GM18520 (cell line): ENCODE measurements at regions not wholly inside any gene's neighbourhood (a gene's known extent, or its start where the extent isn't known, plus 50 kb on each side); places are given as distances from the start of the nearest gene placed in this dataset.
"Not testable (repeated sequence)": the region's sequence is repeated elsewhere in the genome, so short reads cannot be mapped to it uniquely, and the experiment has no call there.

Experiments used
- ATAC-seq: cut with Tn5 transposase; IDR thresholded peaks from one replicate; pipeline ENCODE4 v1.9.1; 2021; ENCODE audit not compliant: unreplicated experiment

GRCh38 chr12:93078577-93078976 is 149.5 kb upstream of the EEA1 start:
- ATAC-seq, result no peak

GRCh38 chr12:93079271-93079670 is 150.2 kb upstream of the EEA1 start:
- ATAC-seq, result no peak

- ATAC-seq, result no peak
Observed at GRCh38 chr12:93079976-93080375, 150.9 kb upstream of the EEA1 start.

DNA sequence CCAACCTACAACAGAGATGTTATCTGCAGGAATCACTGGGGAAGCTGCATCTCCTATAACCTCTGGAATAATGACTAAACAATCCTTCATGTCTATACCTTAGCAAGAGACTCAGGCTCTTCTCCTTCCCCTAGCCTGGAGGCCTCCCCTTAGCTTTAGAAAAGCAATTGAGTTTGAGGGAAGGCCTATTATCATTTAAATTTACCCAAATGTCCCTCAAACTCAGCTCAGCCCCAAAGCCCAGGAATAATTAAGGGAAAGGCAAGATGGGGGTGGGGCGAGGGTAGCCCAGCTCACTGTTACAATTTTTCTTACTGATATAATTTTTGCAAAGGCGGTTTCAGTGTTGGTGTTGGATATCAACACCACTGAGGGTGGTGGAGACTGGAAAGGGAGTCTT is 151.4 kb upstream of the EEA1 start:
- ATAC-seq, result no peak

DNA sequence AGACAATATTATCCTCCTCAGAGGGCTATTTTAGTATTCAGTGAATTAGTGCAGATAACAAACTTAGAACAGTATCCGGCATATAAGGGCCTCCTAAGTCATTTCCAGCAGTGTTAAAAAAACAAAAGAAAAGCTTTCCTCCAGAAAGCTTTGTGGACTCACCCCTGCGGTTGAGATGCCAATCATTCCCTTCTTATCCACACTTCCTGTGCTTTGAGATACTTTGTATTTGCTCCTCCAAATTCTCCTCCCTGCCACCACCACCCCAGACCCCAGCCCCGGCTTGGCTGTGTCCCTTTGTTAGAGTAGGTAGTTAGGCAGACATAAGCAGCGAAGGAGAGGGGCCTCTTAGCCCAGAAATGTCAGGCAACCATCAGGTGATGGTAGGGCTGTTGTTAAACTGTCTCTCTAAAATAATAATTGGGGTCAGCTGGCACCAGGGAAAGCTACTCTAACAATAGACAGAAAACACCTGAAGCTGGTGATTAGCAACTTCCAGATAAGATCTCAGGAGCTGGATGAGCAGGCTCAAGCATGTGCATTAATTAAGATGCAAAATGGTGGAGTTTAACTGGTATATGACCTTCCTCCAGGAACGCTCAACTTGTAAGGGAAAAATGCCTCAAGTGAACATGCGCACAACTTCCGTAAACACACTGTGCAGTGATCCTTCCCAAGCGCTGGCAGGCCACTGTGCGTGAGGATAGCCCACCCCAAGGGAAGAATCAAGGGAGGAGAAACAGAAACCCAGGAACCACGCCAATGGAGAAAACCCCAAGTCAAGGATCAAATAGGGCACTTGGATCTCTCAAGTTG is 152.1 kb upstream of the EEA1 start:
- no peak for ATAC-seq

DNA sequence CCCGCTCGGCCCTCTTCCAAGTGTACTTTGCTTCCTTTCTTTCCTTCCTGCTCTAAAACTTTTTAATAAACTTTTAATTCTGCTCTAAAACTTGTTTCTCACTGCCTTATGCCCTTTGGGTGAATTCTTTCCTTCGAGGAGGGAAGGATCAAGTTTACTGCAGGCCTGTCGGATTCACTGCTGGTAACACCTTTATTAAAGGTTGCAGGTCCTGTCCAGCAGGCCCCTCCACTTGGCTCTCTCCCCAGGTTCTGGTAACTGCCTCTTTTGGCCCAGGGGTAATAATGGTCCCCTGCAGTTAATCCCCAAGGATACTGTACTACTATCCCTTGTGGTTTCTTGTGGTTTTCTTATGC is 152.7 kb upstream of the EEA1 start:
- ATAC-seq, result no peak

DNA sequence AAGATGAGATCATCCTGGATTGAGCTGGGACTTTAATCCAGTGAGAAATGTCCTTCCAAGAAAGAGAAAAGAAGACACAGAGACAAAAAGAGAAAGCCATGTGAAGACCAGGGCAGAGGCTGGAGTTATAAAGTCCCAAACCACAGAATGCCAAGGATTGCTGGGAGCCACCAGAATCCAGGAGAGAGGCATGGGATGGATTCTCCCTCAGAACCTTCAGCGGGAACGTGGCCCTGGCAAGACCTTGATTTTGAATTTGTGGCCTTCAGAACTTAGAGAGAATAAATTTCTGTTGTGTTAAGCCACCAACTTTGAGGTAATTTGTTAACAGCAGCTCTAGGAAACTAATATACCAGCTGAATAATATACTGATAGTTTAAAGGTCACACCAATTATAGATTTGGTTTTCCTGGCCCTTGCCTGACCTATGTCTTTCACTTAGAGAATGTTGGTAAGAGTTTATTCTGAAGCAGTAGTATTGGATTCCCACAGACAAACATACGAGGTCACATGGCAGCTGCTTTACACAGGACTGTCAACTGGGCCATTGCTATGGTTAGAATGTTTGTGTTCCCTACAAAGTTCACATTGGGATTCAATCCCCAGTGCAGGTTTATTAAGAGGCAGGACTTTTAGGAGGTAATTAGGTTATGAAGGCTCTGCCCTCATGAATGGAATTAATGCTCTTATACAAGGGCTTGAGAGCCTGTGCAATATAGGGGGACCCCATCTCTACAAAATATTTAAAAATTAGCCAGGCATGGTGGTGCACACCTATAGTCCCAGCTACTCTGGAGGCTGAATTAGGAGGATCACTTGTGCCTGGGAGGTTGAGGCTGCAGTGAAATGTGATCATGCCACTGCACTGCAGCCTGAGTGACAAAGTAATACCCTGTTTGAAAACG is 156.5 kb upstream of the EEA1 start:
- ATAC-seq, result no peak

DNA sequence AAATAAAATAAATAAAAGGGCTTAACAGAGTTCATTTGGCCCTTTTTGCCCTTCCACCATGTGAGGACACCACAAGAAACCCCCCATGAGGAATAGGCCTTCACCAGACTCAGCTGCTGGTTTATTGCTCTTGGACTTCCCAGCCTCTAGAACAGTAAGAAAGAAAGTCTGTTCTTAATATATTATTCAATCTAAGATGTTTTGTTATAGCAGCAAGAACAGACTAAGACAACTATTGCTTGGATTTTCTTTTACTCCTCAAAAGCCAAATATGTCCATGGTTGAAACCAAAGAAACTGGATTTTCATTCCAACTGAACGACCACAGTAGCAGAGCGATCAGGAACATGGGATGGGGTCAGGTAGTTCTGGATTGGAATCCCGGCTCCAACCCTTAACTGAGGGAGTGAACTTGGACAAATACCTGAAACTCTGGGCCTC is 157.2 kb upstream of the EEA1 start:
- no peak for ATAC-seq

- no peak for ATAC-seq
Observed at GRCh38 chr12:93087840-93088610, 158.9 kb upstream of the EEA1 start.

DNA sequence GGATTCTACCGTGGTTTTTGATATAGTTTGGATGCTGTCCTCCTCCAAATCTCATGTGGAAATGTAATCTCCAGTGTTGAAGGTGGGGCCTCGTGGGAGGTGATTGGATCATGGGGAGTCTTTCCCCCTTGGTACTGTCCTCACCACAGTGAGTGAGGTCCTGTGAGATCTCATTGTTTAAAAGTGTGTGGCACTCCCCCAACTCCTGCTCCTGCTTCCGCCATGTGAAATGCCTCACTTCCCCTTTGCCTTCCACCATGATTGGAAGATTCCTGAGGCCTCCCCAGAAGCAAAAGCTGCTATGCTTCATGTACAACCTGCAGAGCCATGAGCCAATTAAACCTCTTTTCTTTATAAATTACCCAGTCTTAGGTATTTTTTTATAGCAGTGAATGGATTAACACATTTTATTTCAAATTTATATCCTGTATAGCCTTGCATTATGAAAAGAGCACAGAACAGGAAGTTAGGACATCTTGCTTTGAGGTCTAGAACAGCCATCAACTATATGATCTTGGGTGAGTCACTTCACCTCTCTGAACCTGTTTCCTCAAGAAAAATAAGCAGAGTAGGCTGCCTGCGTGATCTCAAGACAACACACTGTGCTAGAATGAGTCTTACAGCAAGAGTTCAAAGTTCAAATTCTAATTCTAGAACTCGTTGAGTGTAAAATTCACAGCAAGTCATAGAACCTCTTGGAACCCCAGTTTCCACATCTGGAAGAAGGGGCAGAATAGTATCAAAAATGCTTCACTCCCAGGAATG is 160.9 kb upstream of the EEA1 start:
- no peak for ATAC-seq

- ATAC-seq, result no peak
Observed at GRCh38 chr12:93090731-93091172, 161.7 kb upstream of the EEA1 start.

- ATAC-seq, result no peak
Observed at GRCh38 chr12:93091886-93092648, 163.0 kb upstream of the EEA1 start.

GRCh38 chr12:93092649-93092945 is 163.5 kb upstream of the EEA1 start:
- no peak for ATAC-seq

DNA sequence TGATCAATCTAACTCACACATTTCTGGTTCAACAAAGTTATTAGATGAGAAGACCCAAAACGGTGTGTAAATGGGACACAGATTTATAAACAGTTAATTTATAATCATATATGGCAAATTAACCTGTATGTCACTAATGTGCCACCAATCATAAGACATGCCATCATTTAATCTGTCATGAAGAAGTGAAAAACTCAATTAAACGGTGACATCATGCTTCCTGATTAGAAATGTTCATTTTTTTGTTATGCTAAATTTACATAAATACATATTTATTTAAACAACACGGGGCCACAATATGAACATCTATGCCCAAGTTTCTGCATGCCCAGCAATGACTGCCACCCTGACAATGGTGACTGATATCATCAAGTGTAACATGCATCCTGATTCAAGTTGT is 164.1 kb upstream of the EEA1 start:
- ATAC-seq, result no peak

- not testable (repeated sequence) for ATAC-seq
Observed at GRCh38 chr12:93094222-93094621, 165.1 kb upstream of the EEA1 start.

GRCh38 chr12:93094988-93095737 is 166.1 kb upstream of the EEA1 start:
- peak; percentile 50 for ATAC-seq

- no peak for ATAC-seq
Observed at GRCh38 chr12:93097417-93097816, 168.3 kb upstream of the EEA1 start.

- ATAC-seq, result peak; percentile 38
Observed at GRCh38 chr12:93098077-93098476, 169.0 kb upstream of the EEA1 start.

DNA sequence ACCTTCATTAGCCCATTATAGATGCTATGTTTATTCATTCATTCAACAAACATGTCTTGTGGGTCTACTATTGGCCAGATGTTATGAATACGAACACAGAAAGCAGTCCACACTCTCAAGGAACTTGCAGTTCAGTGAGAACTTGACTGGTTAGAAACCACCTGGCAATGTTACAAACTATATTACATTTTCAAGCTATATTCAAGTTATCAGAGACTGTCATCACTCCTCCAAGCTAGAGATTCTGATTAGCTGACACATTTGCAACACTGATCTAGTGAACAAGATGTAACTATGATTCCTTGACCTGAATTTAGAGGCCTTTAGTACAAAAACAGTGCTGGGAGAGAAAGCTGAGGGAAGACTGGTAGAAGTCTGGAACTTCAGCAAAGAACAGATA is 170.7 kb upstream of the EEA1 start:
- no peak for ATAC-seq
